Activated T-cell treated with anti-CD3 and anti-CD28 coated beads, Interleukin-2, amount 50 U/mL, for 1 hour (primary cell): ENCODE measurements at regions not wholly inside any gene's neighbourhood (a gene's known extent, or its start where the extent isn't known, plus 50 kb on each side); places are given as distances from the start of the nearest gene placed in this dataset.

Experiments used
- DNase-seq: peaks from one replicate; pipeline ENCODE4 v3.0.0-alpha.2; 2020

- DNase-seq, result no peak
Measured at GRCh38 chr13:73740666-73741065, 393.5 kb downstream of the KLF12 start.

GRCh38 chr13:73739394-73739793 lies 394.8 kb downstream of the KLF12 start:
- no peak for DNase-seq

- DNase-seq, result no peak
Measured at GRCh38 chr13:73738626-73739025, 395.6 kb downstream of the KLF12 start.

- DNase-seq, result no peak
Measured at GRCh38 chr13:73737214-73737613, 397.0 kb downstream of the KLF12 start.

GRCh38 chr13:73733706-73734105 lies 400.5 kb downstream of the KLF12 start:
- DNase-seq, result no peak

- no peak for DNase-seq
Measured at GRCh38 chr13:73732350-73732749, 401.9 kb downstream of the KLF12 start.

- DNase-seq, result no peak
Measured at GRCh38 chr13:73731564-73731963, 402.6 kb downstream of the KLF12 start.

GRCh38 chr13:73730014-73730413 lies 404.2 kb downstream of the KLF12 start:
- DNase-seq, result no peak

- no peak for DNase-seq
Measured at GRCh38 chr13:73729046-73729445, 405.2 kb downstream of the KLF12 start.

GRCh38 chr13:73722120-73722519 lies 412.1 kb downstream of the KLF12 start:
- DNase-seq, result no peak

- DNase-seq, result no peak
Measured at GRCh38 chr13:73721571-73721970, 412.6 kb downstream of the KLF12 start.

GRCh38 chr13:73720216-73720840 lies 413.9 kb downstream of the KLF12 start:
- no peak for DNase-seq

GRCh38 chr13:73718246-73718645 lies 416.0 kb downstream of the KLF12 start:
- no peak for DNase-seq

GRCh38 chr13:73717632-73718031 lies 416.6 kb downstream of the KLF12 start:
- no peak for DNase-seq

- no peak for DNase-seq
Measured at GRCh38 chr13:73715911-73716510, 418.2 kb downstream of the KLF12 start.

GRCh38 chr13:73715114-73715910 lies 418.9 kb downstream of the KLF12 start:
- peak; percentile 35 for DNase-seq

GRCh38 chr13:73714522-73714921 lies 419.7 kb downstream of the KLF12 start:
- no peak for DNase-seq

- no peak for DNase-seq
Measured at GRCh38 chr13:73708393-73708985, 425.7 kb downstream of the KLF12 start.

GRCh38 chr13:73704587-73704986 lies 429.6 kb downstream of the KLF12 start:
- DNase-seq, result no peak

GRCh38 chr13:73703606-73704005 lies 430.6 kb downstream of the KLF12 start:
- no peak for DNase-seq

- DNase-seq, result no peak
Measured at GRCh38 chr13:73702419-73703071, 431.7 kb downstream of the KLF12 start.

- no peak for DNase-seq
Measured at GRCh38 chr13:73701160-73701559, 433.0 kb downstream of the KLF12 start.

- no peak for DNase-seq
Measured at GRCh38 chr13:73698859-73699258, 435.3 kb downstream of the KLF12 start.
